GM19328 (cell line): ENCODE measurements at regions not wholly inside any gene's neighbourhood (a gene's known extent, or its start where the extent isn't known, plus 50 kb on each side); places are given as distances from the start of the nearest gene placed in this dataset.

Source experiments
- ATAC-seq: cut with Tn5 transposase; IDR thresholded peaks from one replicate; pipeline ENCODE4 v1.9.1; 2021; ENCODE audit warnings: mild to moderate bottlenecking, moderate library complexity; ENCODE audit not compliant: unreplicated experiment

DNA sequence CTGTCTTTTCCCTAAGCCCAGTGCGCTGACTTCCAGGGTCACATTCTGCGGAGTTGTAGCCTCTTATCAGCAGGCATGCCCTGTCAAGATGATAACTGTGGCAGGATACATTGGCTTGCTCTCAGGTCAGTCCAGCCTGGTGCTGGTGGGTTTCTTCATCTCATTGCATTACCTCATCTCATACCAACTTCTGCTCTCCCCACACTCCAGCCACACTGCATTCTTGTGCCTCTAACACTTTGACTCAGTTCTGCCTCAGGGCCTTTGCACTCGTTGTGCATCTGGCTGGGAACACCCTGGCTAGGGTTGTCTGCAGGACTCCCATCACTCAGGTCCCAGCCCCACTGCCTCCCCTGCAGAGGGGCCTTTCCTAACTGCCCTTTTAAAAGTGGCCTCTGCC is 110.3 kb upstream of the BACH2 start:
- no peak for ATAC-seq

GRCh38 chr6:90406142-90406794 is 109.6 kb upstream of the BACH2 start:
- ATAC-seq = no peak

DNA sequence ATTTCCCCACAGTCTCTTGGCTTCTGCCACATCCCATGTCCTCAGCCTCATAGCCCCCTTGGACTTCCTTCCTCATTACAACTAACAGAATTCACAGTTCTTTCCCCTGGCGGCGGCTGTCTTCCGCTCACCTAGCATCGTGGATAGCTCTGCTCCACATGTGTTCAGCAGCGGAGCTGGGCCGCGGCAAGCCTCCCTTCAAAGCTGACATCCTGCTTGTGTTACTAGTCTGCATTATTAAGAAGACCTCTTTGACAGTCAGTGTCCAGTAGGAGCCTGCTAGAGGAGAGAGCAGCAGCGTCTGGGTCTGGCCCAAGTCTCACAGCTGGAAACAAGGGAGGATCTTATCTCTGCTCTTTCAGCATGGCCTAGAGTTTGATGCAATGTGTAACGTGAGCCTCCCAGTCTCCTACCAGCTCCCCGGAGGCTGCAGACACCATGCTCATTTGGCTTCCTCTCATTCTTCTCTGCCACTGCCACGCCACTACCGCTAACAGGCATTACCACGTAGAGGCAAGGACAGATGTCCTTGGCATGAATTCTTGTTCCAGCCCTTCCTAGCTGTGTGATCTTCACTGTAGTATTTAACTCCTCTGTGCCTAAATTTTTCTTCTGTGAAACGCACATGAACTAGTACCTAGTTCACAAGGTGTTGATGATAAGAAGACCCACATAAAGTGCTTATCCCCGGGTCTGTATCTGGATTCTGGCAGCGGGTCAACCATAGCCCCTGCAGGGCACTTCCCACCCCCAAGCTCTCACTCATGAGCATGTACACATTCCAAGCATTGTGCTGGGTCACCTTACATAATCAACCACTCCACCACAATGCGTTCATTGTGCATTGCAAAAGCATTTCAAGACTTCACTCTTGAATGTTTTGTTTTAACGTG is 107.1 kb upstream of the BACH2 start:
- no peak for ATAC-seq

GRCh38 chr6:90402831-90403192 is 106.2 kb upstream of the BACH2 start:
- ATAC-seq = no peak

GRCh38 chr6:90401933-90402830 is 105.5 kb upstream of the BACH2 start:
- ATAC-seq = no peak

GRCh38 chr6:90399970-90400369 is 103.3 kb upstream of the BACH2 start:
- no peak for ATAC-seq

- ATAC-seq = no peak
Measured at GRCh38 chr6:90397929-90398674, 101.5 kb upstream of the BACH2 start.

DNA sequence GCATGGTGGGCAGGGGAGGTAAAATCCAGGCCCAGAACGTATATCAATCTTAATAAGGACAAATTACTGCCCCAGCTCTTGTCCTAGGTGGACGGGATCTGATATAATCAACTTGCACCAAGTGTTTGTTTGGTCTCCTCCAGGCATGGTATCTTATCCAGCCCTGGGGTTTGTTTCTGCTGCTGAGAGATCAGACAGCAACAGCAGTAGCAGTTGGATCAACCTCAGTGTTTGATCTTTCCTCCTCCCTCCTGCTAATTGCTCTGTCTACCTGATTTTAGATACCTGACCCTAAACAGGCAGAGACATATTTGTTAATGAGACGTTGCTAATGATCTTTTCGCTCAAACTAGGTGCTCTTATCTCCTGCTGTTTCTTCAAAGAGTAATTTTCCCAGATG is 100.4 kb upstream of the BACH2 start:
- ATAC-seq = no peak

DNA sequence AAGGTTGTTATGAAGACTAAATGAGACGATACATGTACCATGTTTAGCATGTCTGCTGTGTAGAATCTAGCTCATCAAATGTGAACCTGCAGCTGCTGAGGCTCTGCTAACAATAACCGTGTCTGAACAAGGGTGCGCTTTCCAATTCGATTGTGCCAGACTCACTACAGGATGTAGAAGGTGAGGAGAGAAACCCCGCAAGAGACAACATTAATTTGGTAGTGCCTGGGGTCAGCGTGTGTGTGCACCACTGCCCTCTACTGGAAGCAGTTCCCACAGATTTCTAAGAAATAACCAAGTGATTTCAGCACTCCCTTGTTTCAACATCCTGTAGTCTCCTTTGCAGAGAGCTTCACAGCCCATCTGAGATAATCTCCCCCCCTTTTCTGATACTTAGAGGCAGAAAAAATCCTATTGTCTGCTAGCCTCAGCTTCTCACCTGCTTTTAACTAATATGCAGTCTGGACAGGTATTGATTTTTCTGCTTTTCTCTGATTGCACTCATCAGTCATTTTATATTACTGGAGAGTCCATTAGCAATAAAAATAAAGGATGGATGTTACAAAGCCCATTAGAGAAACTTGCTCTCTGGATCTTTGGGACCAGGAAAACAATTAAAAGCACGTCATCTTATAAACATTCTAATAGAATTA is 96.7 kb upstream of the BACH2 start:
- no peak for ATAC-seq

GRCh38 chr6:90390379-90390778 is 93.7 kb upstream of the BACH2 start:
- no peak for ATAC-seq

DNA sequence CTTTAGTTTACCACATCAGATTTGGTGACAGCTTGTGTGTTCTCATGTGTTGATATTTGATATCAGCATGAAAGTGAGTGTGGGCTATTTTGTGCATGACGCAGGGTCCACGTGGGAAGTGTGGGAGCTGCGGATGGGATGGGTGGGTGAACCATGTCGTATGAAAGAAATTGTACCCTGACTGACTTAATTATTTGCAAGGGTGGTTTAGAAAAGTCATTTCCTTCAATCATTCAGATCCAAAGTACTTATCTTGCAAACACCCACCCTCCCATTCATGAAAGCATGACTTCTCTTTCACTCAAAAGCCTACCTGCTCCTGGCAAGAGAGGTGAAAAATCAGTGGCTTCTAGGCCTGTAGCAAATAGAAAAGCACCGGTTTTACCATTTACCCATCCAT is 91.8 kb upstream of the BACH2 start:
- ATAC-seq = no peak

DNA sequence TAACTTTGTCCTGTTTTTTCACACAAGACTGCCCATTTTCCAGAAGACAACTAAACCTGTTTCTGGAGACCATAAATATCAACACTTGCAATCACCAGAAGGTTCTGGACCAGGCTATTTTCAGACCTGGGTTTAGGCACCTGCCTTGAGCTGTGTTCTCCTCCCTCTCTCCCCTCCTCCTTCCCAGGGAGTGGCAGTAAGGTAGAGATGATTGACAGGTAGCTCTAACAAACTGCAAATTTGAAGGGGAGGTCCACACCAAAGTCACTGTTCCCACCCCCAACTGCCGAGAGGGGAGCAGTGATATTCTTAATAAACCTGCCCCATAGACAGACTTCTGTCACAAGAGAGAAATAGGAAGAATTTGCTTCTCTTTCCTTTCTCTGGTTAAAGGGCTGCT is 91.2 kb upstream of the BACH2 start:
- ATAC-seq = no peak

GRCh38 chr6:90387383-90387775 is 90.7 kb upstream of the BACH2 start:
- ATAC-seq = no peak

- ATAC-seq = no peak
Measured at GRCh38 chr6:90386399-90387382, 90.0 kb upstream of the BACH2 start.

GRCh38 chr6:90385759-90386313 is 89.2 kb upstream of the BACH2 start:
- ATAC-seq = no peak

- ATAC-seq = no peak
Measured at GRCh38 chr6:90384720-90385119, 88.1 kb upstream of the BACH2 start.

DNA sequence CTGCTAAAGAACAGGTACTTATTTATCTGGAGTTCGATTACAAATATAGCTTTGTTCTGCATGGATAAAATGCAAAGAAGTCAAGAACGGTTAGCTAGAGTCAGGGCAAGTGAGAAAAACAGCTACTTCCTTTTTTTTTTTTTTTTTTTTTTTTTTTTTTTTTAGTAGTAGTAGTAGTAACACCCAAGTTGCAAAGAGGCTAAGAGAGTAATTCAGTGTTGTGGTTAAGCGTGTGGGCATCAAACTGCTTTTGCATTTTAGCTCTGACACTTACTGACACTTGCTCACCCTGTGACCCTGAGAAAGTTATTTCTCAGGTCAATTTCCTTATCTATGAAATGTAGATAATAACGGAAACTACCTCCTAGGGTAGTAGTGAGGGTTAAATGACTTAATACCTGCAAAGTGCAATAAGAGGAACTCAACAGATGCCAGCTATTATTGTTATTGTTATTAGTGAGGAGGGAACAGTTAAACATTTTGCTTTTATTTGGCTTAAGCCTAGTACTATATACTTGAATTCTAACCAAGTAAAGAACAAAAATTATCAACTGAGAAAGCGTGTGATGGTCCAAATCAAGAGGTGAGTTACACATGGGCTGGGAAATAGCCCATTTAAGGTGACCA is 86.7 kb upstream of the BACH2 start:
- ATAC-seq = no peak

DNA sequence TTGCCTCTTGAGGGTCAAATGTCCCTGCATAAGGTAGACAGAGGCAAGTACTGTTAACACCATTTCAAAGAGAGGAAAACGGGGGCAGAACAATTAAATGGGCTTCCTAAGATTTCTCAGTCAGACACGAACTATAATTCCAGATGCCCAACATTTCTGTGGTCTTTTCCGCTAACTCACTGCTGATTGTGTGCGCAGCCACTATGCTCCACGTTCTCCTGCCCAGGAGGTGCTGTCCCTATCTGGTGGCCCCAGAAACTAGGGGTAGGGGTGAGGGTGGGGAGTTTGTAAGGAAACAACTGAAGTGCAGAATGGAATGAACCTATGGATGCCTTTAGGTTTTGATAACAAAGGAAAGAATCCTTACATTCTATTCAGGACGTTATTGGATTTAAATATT is 86.1 kb upstream of the BACH2 start:
- no peak for ATAC-seq
